ENCODE measurements at regions not wholly inside any gene's neighbourhood (a gene's known extent, or its start where the extent isn't known, plus 50 kb on each side); places are given as distances from the start of the nearest gene placed in this dataset.

- Histone ChIP-seq H3K4me1 (ENCODE audit: control insufficient read depth, extremely low read depth, insufficient read depth, low read length) (no peaks in the 10 kb centered on the region), H3K36me3 (ENCODE audit: control insufficient read depth in 2 of 2, extremely low read depth in 1 of 2, insufficient read depth in 2 of 2, low read length in 2 of 2) (no peaks in the 10 kb centered on the region), H3K27me3 (ENCODE audit: control insufficient read depth, extremely low read depth, insufficient read depth, low read length) (no peaks in the 10 kb centered on the region), H3K4me3 (ENCODE audit: control insufficient read depth in 2 of 3, extremely low read depth in 1 of 3, insufficient read depth in 2 of 3, low read depth in 1 of 3, low read length in 3 of 3) (no peak overlapping the region), H3K27ac (ENCODE audit: control insufficient read depth, insufficient read depth, low read length) (no peak overlapping the region), H3K9me3 (ENCODE audit: control insufficient read depth, low read depth, low read length) (no peaks in the 10 kb centered on the region), H3K79me2 (ENCODE audit: control insufficient read depth, insufficient read depth, low read length) (no peaks in the 10 kb centered on the region), H3K9me1 (ENCODE audit: control insufficient read depth, extremely low read depth, insufficient read depth, low read length) (no peaks in the 10 kb centered on the region), H4K20me1 (ENCODE audit: control insufficient read depth, extremely low read depth, insufficient read depth, low read length) (no peaks in the 10 kb centered on the region), H3K9ac (ENCODE audit: control insufficient read depth, extremely low read depth, insufficient read depth, low read length) (no peak overlapping the region), H3K4me2 (ENCODE audit: control insufficient read depth, extremely low read depth, insufficient read depth, low read depth, low read length) (no peak overlapping the region), H2AFZ (ENCODE audit: control insufficient read depth, low read length) (no peak overlapping the region)
- dilution Hi-C loops (cut with MboI; ENCODE audit: extremely low pct_ligation_motif_present, low sequenced_read_pairs): no loop called here
- TF ChIP-seq EZH2 (IDR thresholded peaks at IDR 0.05; ENCODE audit: low read length): no peak
- TF ChIP-seq, protein P1, sequence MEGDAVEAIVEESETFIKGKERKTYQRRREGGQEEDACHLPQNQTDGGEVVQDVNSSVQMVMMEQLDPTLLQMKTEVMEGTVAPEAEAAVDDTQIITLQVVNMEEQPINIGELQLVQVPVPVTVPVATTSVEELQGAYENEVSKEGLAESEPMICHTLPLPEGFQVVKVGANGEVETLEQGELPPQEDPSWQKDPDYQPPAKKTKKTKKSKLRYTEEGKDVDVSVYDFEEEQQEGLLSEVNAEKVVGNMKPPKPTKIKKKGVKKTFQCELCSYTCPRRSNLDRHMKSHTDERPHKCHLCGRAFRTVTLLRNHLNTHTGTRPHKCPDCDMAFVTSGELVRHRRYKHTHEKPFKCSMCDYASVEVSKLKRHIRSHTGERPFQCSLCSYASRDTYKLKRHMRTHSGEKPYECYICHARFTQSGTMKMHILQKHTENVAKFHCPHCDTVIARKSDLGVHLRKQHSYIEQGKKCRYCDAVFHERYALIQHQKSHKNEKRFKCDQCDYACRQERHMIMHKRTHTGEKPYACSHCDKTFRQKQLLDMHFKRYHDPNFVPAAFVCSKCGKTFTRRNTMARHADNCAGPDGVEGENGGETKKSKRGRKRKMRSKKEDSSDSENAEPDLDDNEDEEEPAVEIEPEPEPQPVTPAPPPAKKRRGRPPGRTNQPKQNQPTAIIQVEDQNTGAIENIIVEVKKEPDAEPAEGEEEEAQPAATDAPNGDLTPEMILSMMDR (optimal IDR thresholded peaks at IDR 0.05 in 1 of 3, IDR thresholded peaks at IDR 0.05 in 1 of 3, conservative IDR thresholded peaks at IDR 0.05 in 1 of 3; ENCODE audit: extremely low read depth in 1 of 3, insufficient read depth in 2 of 3, low read length in 3 of 3): no peak
- DNase-seq (ENCODE audit: low read depth, low spot score) (no peak), FAIRE-seq (no peak)
These were observed 400.3 kb downstream of the LTN1 start for GRCh38 chr21:28592205-28592865.

DNA sequence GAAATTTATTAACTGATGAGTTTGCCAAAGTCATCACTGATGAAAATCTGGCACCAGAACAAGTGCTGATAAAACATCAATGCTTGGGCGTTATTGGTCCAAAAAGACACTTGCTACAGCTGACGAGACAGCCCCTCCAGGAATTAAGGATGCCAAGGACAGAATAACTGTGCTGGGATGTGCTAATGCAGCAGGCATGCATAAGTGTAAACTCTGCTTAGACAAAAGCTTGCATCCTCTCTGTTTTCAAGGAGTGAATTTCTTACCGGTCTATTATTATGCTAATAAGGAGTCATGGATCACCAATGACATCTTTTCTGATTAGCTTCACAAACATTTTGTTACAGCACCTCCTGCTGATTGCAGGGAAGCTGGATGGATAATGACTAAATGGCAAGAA, 402.0 kb downstream of the LTN1 start:
- no peaks in the 10 kb centered on the region for H3K4me1 ChIP-seq (ENCODE audit: control insufficient read depth, extremely low read depth, insufficient read depth, low read length)
- no peak overlapping the region for H3K4me3 ChIP-seq (ENCODE audit: control insufficient read depth in 2 of 3, extremely low read depth in 1 of 3, insufficient read depth in 2 of 3, low read depth in 1 of 3, low read length in 3 of 3)
- TF ChIP-seq EZH2 (IDR thresholded peaks at IDR 0.05; ENCODE audit: low read length): no peak
- TF ChIP-seq, protein P1 (optimal IDR thresholded peaks at IDR 0.05 in 1 of 3, IDR thresholded peaks at IDR 0.05 in 1 of 3, conservative IDR thresholded peaks at IDR 0.05 in 1 of 3; ENCODE audit: extremely low read depth in 1 of 3, insufficient read depth in 2 of 3, low read length in 3 of 3): no peak
- no peaks in the 10 kb centered on the region for H3K9me3 ChIP-seq (ENCODE audit: control insufficient read depth, low read depth, low read length)
- H3K4me2 ChIP-seq (ENCODE audit: control insufficient read depth, extremely low read depth, insufficient read depth, low read depth, low read length): no peak overlapping the region
- no peaks in the 10 kb centered on the region for H3K79me2 ChIP-seq (ENCODE audit: control insufficient read depth, insufficient read depth, low read length)
- H3K27ac ChIP-seq (ENCODE audit: control insufficient read depth, insufficient read depth, low read length): no peak overlapping the region
- no peaks in the 10 kb centered on the region for H3K36me3 ChIP-seq (ENCODE audit: control insufficient read depth in 2 of 2, extremely low read depth in 1 of 2, insufficient read depth in 2 of 2, low read length in 2 of 2)
- dilution Hi-C loops (cut with MboI; ENCODE audit: extremely low pct_ligation_motif_present, low sequenced_read_pairs): no loop called here
- H2AFZ ChIP-seq (ENCODE audit: control insufficient read depth, low read length): no peak overlapping the region
- H3K9me1 ChIP-seq (ENCODE audit: control insufficient read depth, extremely low read depth, insufficient read depth, low read length): no peaks in the 10 kb centered on the region
- FAIRE-seq (no peak), DNase-seq (ENCODE audit: low read depth, low spot score) (no peak)
- no peaks in the 10 kb centered on the region for H3K27me3 ChIP-seq (ENCODE audit: control insufficient read depth, extremely low read depth, insufficient read depth, low read length)
- no peaks in the 10 kb centered on the region for H4K20me1 ChIP-seq (ENCODE audit: control insufficient read depth, extremely low read depth, insufficient read depth, low read length)
- H3K9ac ChIP-seq (ENCODE audit: control insufficient read depth, extremely low read depth, insufficient read depth, low read length): no peak overlapping the region
